Neural progenitor cell (in vitro differentiated cells): ENCODE measurements at regions not wholly inside any gene's neighbourhood (a gene's known extent, or its start where the extent isn't known, plus 50 kb on each side); places are given as distances from the start of the nearest gene placed in this dataset.

Experiments
- DNase-seq: peaks from one replicate; pipeline ENCODE4 v3.0.0-alpha.2; 2016; ENCODE audit warnings: low spot score
- H2AFZ ChIP-seq: fragments of 200-600 bp; sonication (generic); replicated peaks from 2 replicates; pipeline ENCODE4 v1.6.1; 2016; ENCODE audit warnings: antibody characterized with exemption
- H3F3A ChIP-seq: fragments of 200-600 bp; sonication (generic); 2 replicates; pipeline ENCODE4 v1.6.1; 2016; ENCODE audit warnings: antibody characterized with exemption, low read depth
- H3K27ac ChIP-seq: fragments of 200-600 bp; sonication (generic); 2 replicates; pipeline ENCODE4 v1.5.1; 2016; ENCODE audit warnings: mild to moderate bottlenecking
- H3K27me3 ChIP-seq: fragments of 200-600 bp; sonication (generic); 2 replicates; pipeline ENCODE4 v1.6.1; 2016; ENCODE audit warnings: mild to moderate bottlenecking, moderate library complexity
- H3K36me3 ChIP-seq: fragments of 200-600 bp; sonication (generic); 2 replicates; pipeline ENCODE4 v1.5.1; 2016
- H3K4me1 ChIP-seq: fragments of 200-600 bp; sonication (generic); 2 replicates; pipeline ENCODE4 v1.6.1; 2016; ENCODE audit warnings: mixed run types
- H3K4me2 ChIP-seq: fragments of 200-600 bp; sonication (generic); 2 replicates; pipeline ENCODE4 v1.6.1; 2016
- H3K4me3 ChIP-seq: fragments of 200-600 bp; sonication (generic); 2 replicates; pipeline ENCODE4 v1.5.1; 2016
- H3K79me2 ChIP-seq: fragments of 200-600 bp; sonication (generic); 2 replicates; pipeline ENCODE4 v1.6.1; 2016; ENCODE audit warnings: low read depth
- H3K9ac ChIP-seq: fragments of 200-600 bp; sonication (generic); 2 replicates; pipeline ENCODE4 v1.6.1; 2016
- H3K9me3 ChIP-seq: fragments of 200-600 bp; sonication (generic); 2 replicates; pipeline ENCODE4 v1.5.1; 2016; ENCODE audit warnings: low read depth
- H4K20me1 ChIP-seq: fragments of 200-600 bp; sonication (generic); 2 replicates; pipeline ENCODE4 v1.6.1; 2016; ENCODE audit warnings: low read depth
- H3K27ac Mint-ChIP-seq: 3 replicates; pipeline ENCODE4 v1.8.0; 2021; ENCODE audit warnings: mixed read lengths
- H3K27me3 Mint-ChIP-seq: 2 replicates; pipeline ENCODE4 v1.8.0; 2022; ENCODE audit warnings: low read depth, mild to moderate bottlenecking, inconsistent platforms, moderate library complexity, mixed read lengths; ENCODE audit not compliant: insufficient read depth
- H3K36me3 Mint-ChIP-seq: 3 replicates; pipeline ENCODE4 v1.8.0; 2021; ENCODE audit warnings: mixed read lengths
- H3K4me1 Mint-ChIP-seq: 3 replicates; pipeline ENCODE4 v1.8.0; 2021; ENCODE audit warnings: mixed read lengths
- H3K4me3 Mint-ChIP-seq: 3 replicates; pipeline ENCODE4 v1.8.0; 2021; ENCODE audit warnings: mild to moderate bottlenecking, moderate library complexity, mixed read lengths
- H3K9me3 Mint-ChIP-seq: 3 replicates; pipeline ENCODE4 v1.8.0; 2020; ENCODE audit warnings: mixed read lengths
- CTCF ChIP-seq: fragments of 200-600 bp; sonication (generic); IDR thresholded peaks from 2 replicates; pipeline ENCODE4 v1.5.1; 2017; ENCODE audit warnings: antibody characterized with exemption, mild to moderate bottlenecking
- EZH2 ChIP-seq: fragments of 200-600 bp; sonication (generic); IDR thresholded peaks from 2 replicates; pipeline ENCODE4 v1.6.1; 2017; ENCODE audit warnings: antibody characterized with exemption, mild to moderate bottlenecking, moderate library complexity
- EZH2phosphoT487 ChIP-seq: fragments of 200-600 bp; sonication (generic); IDR thresholded peaks from 2 replicates; pipeline ENCODE4 v1.6.1; 2017; ENCODE audit warnings: antibody characterized with exemption

GRCh38 chr2:746697-747096 is 69.5 kb upstream of the TMEM18 start:
- Histone ChIP-seq H3K79me2 (peaks cover 18% of the 10 kb centered on the region), H3K4me3 (no peak overlapping the region), H3F3A (peaks cover 10% of the 10 kb centered on the region), H3K27me3 (no peaks in the 10 kb centered on the region), H3K4me1 (peaks cover 16% of the 10 kb centered on the region), H2AFZ (no peak overlapping the region), H3K9ac (no peak overlapping the region), H3K4me2 (no peak overlapping the region), H3K36me3 (no peaks in the 10 kb centered on the region), H4K20me1 (no peaks in the 10 kb centered on the region), H3K27ac (no peak overlapping the region), H3K9me3 (no peaks in the 10 kb centered on the region)
- H3K27me3 Mint-ChIP-seq = no peaks in the 10 kb centered on the region
- DNase-seq = no peak
- H3K36me3 Mint-ChIP-seq = peaks cover 32% of the 10 kb centered on the region
- H3K4me1 Mint-ChIP-seq = peaks cover 21% of the 10 kb centered on the region
- H3K9me3 Mint-ChIP-seq = peaks cover 21% of the 10 kb centered on the region
- no peak overlapping the region for H3K4me3 Mint-ChIP-seq
- TF ChIP-seq EZH2 = no peak
- TF ChIP-seq EZH2phosphoT487 = no peak
- TF ChIP-seq CTCF = no peak
- peak overlapping the region; percentile 76 for H3K27ac Mint-ChIP-seq

- no peak for TF ChIP-seq EZH2phosphoT487
- no peak for TF ChIP-seq EZH2
- no peak for TF ChIP-seq CTCF
- Mint-ChIP-seq H3K4me1 (peaks cover 25% of the 10 kb centered on the region), H3K27ac (no peak overlapping the region), H3K9me3 (peaks cover 21% of the 10 kb centered on the region), H3K27me3 (no peaks in the 10 kb centered on the region), H3K36me3 (peaks cover 30% of the 10 kb centered on the region), H3K4me3 (no peak overlapping the region)
- H3K9me3 ChIP-seq = no peaks in the 10 kb centered on the region
- H4K20me1 ChIP-seq = no peaks in the 10 kb centered on the region
- peaks cover 29% of the 10 kb centered on the region for H3K4me1 ChIP-seq
- H3K9ac ChIP-seq = no peak overlapping the region
- H2AFZ ChIP-seq = no peak overlapping the region
- H3K4me2 ChIP-seq = no peak overlapping the region
- peaks cover 18% of the 10 kb centered on the region for H3K79me2 ChIP-seq
- no peaks in the 10 kb centered on the region for H3K27me3 ChIP-seq
- H3F3A ChIP-seq = peaks cover 36% of the 10 kb centered on the region
- H3K4me3 ChIP-seq = no peak overlapping the region
- H3K27ac ChIP-seq = no peak overlapping the region
- no peaks in the 10 kb centered on the region for H3K36me3 ChIP-seq
- no peak for DNase-seq
Measured at GRCh38 chr2:744088-744487, 66.9 kb upstream of the TMEM18 start.

- H3K27me3 ChIP-seq = no peaks in the 10 kb centered on the region
- DNase-seq = no peak
- Mint-ChIP-seq H3K36me3 (peaks cover 14% of the 10 kb centered on the region), H3K4me3 (peak overlapping the region; percentile 84), H3K27me3 (no peaks in the 10 kb centered on the region), H3K9me3 (peaks cover 17% of the 10 kb centered on the region), H3K4me1 (peaks cover 27% of the 10 kb centered on the region), H3K27ac (no peak overlapping the region)
- H3K4me1 ChIP-seq = peaks cover 35% of the 10 kb centered on the region
- peak overlapping the region; percentile 72 for H3K4me3 ChIP-seq
- TF ChIP-seq EZH2 (no peak), EZH2phosphoT487 (no peak), CTCF (no peak)
- H3K36me3 ChIP-seq = no peaks in the 10 kb centered on the region
- H3K9me3 ChIP-seq = no peaks in the 10 kb centered on the region
- peaks cover 43% of the 10 kb centered on the region for H3F3A ChIP-seq
- H3K27ac ChIP-seq = peak overlapping the region; percentile 10
- no peak overlapping the region for H2AFZ ChIP-seq
- peaks cover 18% of the 10 kb centered on the region for H3K79me2 ChIP-seq
- no peaks in the 10 kb centered on the region for H4K20me1 ChIP-seq
- no peak overlapping the region for H3K9ac ChIP-seq
- H3K4me2 ChIP-seq = peak overlapping the region; percentile 93
Measured at GRCh38 chr2:742221-742620, 65.0 kb upstream of the TMEM18 start.
